Occipital lobe (tissue), 1 donor: ENCODE measurements at regions not wholly inside any gene's neighbourhood (a gene's known extent, or its start where the extent isn't known, plus 50 kb on each side); places are given as distances from the start of the nearest gene placed in this dataset.
"Not testable (repeated sequence)": the region's sequence is repeated elsewhere in the genome, so short reads cannot be mapped to it uniquely, and the experiment has no call there.

ENCODE experiments used
- DNase-seq: peaks from one replicate; lab custom pipeline; 2025; lab: John Stamatoyannopoulos, UW

GRCh38 chr4:147102596-147102995 is 156.9 kb upstream of the TTC29 start:
- no peak for DNase-seq

GRCh38 chr4:147103403-147103946 is 157.8 kb upstream of the TTC29 start:
- peak; percentile 19 for DNase-seq

DNA sequence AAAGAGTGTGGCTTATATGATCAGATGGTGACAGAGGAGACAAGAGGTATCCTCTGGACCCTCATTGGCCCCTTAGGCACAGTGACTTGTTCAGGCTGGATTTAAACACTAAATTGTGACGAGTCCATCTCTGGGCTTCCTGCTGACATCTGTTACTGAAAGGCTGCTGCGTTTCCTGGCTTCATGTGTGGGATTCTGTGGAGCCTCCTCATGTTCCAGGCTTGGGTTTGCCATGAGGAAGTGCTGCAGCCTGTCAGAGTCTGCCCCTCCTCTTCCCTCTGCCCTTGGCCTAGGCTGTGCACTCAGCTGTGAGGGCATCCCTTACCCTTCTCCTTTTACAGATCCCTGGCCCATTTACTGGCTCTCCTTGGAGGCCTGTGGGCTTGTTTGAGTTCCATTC is 159.1 kb upstream of the TTC29 start:
- DNase-seq: no peak

DNA sequence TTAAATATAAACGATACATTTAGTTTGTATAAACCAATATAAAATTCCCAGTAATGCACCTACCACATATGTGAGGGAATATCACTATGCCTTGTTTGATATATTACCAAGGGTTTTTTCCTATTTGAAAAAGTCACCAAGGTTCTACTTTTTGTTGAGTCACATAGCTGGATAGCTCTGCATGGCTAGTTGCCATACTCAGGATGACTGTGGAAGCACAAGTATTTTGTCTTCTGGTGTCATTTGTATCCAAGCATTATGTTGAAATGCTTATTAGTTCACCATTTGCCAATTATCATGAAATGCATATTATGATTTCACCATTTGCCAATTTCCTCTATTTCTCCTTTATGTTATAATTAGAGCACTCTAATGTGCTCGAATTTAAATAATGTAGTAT is 162.7 kb upstream of the TTC29 start:
- DNase-seq: no peak

DNA sequence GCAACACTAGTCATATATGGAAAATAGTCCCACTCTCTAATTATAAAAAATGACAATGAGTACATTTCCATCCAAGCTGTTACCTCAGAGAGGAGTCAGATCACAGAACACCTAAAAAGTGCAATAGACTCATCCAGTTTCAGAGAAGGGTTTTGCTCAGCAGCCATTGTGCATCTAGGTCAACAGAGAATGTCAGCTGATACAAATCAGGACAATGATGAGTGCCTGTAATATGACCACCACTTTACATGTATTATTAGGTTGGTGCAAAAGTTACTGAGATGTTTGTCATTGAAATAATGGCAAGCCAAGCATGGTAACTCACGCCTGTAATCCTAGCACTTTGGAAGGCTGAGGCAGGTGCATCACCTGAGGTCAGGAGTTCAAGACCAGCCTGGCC is 164.1 kb upstream of the TTC29 start:
- DNase-seq: no peak

DNA sequence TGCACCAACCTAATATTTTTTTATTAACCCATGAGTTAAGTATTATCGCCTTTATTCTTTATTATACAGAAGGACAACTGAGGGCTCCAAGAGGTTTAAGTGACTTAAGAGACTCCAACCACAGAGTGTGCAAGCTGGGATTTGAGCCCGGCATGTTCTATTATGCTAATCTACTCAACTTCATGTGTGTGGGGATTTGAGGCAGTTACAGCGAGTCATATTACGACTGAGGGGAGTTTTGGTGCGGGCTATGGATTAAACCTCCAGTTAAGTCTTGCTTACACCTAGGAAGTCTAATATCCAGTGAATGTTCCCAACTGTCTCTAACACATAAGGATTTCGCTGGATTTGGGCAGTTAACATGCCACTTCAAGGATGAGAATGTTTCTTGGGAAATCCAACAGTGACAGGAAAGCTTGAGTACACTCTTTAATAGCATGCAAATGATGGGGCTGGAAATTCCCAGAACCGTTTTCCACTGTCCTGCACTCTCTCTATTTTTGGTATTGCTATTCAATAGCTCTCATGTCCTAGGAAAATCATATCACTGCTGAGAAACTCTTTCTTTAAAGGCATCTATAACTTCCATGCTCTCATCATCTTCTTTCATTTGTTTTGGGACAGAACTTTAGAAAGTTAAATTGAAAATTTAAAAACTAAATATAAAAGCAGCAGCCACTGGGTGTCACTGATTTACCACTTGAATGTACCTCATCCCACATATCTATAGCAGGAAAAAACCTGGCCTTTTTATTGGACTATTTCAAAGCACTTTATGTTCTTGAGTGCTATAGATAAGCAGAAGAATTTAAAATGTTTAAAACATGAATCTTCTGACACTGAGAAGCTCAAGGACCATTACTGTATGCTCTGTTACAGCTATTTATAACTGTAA is 165.1 kb upstream of the TTC29 start:
- no peak for DNase-seq

DNA sequence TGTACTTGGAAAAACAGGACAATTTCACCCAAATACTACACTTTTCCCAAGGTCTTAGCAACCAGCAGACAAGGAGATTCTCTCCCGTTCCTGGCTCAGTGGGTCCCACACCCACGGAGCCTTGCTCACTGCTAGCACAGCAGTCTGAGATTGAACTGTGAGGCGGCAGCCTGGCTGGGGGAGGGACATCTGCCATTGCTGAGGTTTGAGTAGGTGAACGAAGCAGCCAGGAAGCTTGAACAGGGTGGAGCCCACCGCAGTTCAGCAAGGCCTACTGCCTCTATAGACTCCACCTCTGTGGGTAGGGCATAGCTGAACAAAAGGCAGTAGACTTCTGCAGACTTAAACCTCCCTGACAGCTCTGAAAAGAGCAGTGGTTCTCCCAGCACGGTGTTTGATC is 166.5 kb upstream of the TTC29 start:
- DNase-seq: not testable (repeated sequence)

DNA sequence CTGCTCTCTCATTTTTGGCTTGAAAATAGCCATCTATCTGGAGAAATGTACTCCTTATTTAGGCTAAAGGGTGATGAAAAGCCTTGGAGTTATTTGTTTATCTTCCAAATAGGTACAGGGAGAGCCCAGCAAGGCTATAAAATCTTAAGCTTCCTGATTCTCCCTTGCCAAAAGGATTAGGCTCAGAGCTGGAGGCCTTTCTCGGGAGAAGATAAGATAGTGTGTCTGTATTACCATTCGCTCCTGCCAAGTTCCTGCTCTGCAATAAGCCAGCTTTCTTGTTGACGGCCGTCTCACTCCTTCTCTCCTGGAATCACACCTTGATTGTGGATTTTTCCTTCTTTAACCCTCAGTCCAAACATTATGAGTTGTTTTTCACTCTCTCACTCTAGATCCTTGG is 171.8 kb upstream of the TTC29 start:
- DNase-seq: no peak

- DNase-seq: no peak
These were observed 172.9 kb upstream of the TTC29 start for GRCh38 chr4:147118528-147118927.

- no peak for DNase-seq
These were observed 177.0 kb upstream of the TTC29 start for GRCh38 chr4:147122685-147123084.

DNA sequence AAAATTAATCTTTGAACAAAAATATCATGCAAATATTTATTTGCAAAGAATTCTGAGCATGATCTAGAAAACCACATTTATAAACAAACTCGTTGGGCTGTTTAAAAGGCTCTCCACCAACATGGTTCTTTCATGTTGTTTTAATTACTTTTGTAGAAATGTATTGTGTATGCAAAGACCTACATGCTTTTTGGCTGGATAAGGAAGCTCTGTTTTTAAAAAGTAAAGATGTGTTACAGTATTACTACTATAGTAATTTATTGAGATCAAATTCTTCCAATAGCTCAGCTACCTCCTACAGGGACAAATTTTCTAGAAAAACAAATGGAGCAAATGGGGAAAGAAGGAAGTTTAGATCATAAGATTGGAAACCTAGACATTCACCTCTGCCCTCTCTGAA is 177.5 kb upstream of the TTC29 start:
- DNase-seq: no peak

- no peak for DNase-seq
These were observed 183.1 kb upstream of the TTC29 start for GRCh38 chr4:147128787-147129186.

DNA sequence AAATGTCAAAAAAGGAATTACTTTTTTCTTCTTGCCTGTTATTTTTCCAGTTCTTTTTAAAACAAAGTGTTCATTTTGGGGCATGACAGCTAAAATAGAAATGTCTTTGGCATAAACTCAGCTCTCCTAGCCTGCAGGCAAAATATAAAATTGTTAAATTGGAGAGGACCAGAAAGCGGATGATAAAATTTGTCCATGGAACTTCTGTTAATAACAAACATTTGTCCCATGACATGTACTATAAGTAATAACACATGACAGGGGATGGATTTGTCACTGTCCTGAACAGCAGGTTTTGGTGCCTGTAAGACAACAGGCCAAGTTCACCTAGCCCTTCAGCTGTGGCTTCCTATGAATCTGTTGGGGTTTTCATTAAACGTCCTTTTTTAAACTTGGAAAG is 184.0 kb upstream of the TTC29 start:
- DNase-seq: no peak

DNA sequence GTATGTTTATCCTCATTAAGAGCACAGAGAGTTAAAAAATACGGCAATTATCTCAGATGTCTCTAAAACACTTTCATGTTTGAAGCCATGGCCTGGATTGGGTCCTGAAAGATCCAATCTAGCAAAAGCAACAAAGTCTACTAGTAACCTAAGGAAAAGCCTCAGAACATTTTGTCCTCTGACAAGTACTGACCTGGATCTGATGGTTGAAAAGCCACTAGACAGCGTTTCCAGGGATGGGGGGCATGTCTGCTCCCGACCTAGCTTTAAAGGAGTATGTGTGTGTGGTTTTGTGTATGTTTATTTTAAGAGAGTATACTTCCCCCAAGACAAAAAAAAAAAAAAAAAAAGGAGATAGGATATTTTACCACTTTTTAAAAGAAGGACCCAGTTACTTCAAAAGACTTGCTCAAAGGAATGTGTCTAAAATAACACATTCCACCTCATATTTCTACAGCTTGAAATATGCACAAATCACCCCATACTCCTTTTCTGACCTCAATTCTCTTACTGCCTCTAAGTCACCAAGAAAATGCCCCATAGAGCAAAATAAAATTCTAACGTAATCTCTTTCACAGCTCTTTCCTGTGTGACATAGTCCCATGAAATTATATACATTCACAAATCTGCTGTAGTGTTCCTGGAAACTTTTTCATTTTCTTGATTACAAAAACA is 189.0 kb upstream of the TTC29 start:
- no peak for DNase-seq

DNA sequence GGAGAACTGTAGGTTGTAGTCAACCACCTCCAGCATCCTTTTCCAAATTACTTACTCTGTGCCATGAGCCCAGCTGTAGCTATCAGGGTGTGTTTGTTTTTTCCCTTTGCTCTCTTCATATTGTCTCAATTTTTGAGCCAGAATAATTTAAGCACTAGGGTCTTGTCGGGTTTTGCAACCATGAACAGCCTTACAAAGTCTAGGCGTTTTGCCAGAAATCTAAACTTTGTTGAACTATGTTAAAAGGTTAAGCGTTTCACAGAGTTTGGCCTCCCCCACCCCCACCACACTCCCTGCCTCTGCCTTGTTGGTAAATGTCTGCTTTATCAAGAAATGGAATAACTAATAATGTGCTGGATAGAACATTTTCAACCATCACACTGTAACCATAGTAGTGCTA is 190.6 kb upstream of the TTC29 start:
- no peak for DNase-seq

- no peak for DNase-seq
These were observed 191.1 kb upstream of the TTC29 start for GRCh38 chr4:147136751-147137150.

DNA sequence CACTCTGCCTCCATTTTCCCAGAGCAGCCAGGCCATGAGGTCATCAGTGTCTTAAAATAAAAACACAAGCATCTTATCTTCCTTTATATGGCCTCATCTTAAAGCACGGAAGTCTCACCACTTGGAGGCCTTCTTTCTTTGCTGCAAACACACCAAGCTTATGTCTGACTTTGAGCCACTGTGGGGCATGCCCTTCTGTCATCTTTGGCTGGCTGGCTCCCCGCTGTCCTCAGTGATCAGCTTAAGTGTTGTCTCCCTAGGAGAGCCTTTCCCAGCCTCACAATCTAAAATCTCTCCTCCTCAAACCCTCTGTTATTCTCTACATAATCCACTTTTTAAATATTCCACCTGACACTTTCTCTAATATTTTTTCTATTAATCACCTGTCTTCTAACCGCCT is 191.6 kb upstream of the TTC29 start:
- DNase-seq: no peak

DNA sequence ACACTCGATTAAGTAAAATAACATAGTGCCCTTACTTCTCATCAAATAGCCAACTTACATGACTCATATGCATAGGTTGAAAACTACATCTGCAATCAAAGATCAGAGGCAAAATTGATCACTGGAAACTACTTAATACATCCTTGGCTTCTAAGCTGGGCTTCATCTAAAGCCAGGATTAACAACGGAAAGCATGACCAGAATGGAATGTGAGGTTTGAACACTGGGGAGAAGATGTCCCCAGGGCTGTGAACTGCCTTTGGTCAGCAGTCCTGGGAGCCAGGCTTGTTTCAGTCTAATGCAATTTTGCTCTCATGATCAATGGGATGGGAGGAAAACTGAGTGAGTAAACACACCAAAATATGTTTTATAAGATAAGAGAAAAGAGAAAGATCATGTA is 192.5 kb upstream of the TTC29 start:
- DNase-seq: no peak

GRCh38 chr4:147139455-147140198 is 194.0 kb upstream of the TTC29 start:
- no peak for DNase-seq

- DNase-seq: no peak
These were observed 206.1 kb upstream of the TTC29 start for GRCh38 chr4:147151763-147152162.

- peak; percentile 4 for DNase-seq
These were observed 212.4 kb upstream of the TTC29 start for GRCh38 chr4:147157860-147158701.
